Tibial artery (tissue), 4 donors: ENCODE measurements at regions not wholly inside any gene's neighbourhood (a gene's known extent, or its start where the extent isn't known, plus 50 kb on each side); places are given as distances from the start of the nearest gene placed in this dataset.

Experiments
- DNase-seq, 2 donors: peaks; one replicate each; pipeline ENCODE4 v3.0.0-alpha.2; 2019
- H3K27ac ChIP-seq, 2 donors: fragments of 200-600 bp; sonication (generic) in 1 of 2; 1 replicate in 1 of 2; 2 replicates in 1 of 2; pipeline ENCODE4 v1.5.1; 2018 to 2019; ENCODE audit warnings: mild to moderate bottlenecking in 1 of 2
- H3K27me3 ChIP-seq, 2 donors: fragments of 200-600 bp; sonication (generic) in 1 of 2; one replicate each; pipeline versions ENCODE4 v1.5.1 to v1.6.0; 2016 to 2019
- H3K36me3 ChIP-seq, 3 donors: fragments of 200-600 bp; sonication (generic) in 2 of 3; one replicate each; pipeline ENCODE4 v1.5.1; 2016 to 2019; ENCODE audit warnings: mild to moderate bottlenecking in 2 of 3
- H3K4me1 ChIP-seq, 4 donors: fragments of 200-600 bp; sonication (generic) in 2 of 4; 1 replicate in 3 of 4; 2 replicates in 1 of 4; pipeline ENCODE4 v1.5.1; 2016 to 2019
- H3K4me3 ChIP-seq, 2 donors: fragments of 200-600 bp; sonication (generic) in 1 of 2; 1 replicate in 1 of 2; 2 replicates in 1 of 2; pipeline ENCODE4 v1.5.1; 2018 to 2019; ENCODE audit warnings: mild to moderate bottlenecking in 2 of 2
- H3K9me3 ChIP-seq, 3 donors: fragments of 200-600 bp; sonication (generic) in 1 of 3; one replicate each; pipeline ENCODE4 v1.5.1; 2016 to 2019
- CTCF ChIP-seq, 2 experiments: fragments of 200-600 bp in 1 of 2; fragments of 450-650 bp in 1 of 2; IDR thresholded peaks; one replicate each; pipeline ENCODE4 v1.5.1; 2017 to 2019; ENCODE audit warnings: antibody characterized with exemption in 2 of 2, mild to moderate bottlenecking in 1 of 2, moderate library complexity in 1 of 2
- intact Hi-C: fragments of 100-400 bp; cut with DNase I; formaldehyde crosslinking; loops from one replicate; pipeline ENCODE4 v1.15.0; 2023; ENCODE audit warnings: low total_unique reads

GRCh38 chr3:156016902-156017301 lies 103.5 kb upstream of the KCNAB1 start:
- Histone ChIP-seq H3K36me3 (no peaks in the 10 kb centered on the region), H3K4me1 (no peaks in the 10 kb centered on the region), H3K4me3 (no peak overlapping the region), H3K9me3 (no peaks in the 10 kb centered on the region), H3K27ac (no peak overlapping the region), H3K27me3 (no peaks in the 10 kb centered on the region)
- no peak for TF ChIP-seq CTCF (IDR thresholded peaks at IDR 0.05)
- no peak for DNase-seq
- intact Hi-C loops: no loop called here

GRCh38 chr3:156017352-156018030 lies 102.9 kb upstream of the KCNAB1 start:
- Histone ChIP-seq H3K9me3 (no peaks in the 10 kb centered on the region), H3K4me3 (no peak overlapping the region), H3K36me3 (no peaks in the 10 kb centered on the region), H3K27ac (no peak overlapping the region), H3K4me1 (no peaks in the 10 kb centered on the region), H3K27me3 (no peaks in the 10 kb centered on the region)
- intact Hi-C loops: no loop called here
- no peak for TF ChIP-seq CTCF (IDR thresholded peaks at IDR 0.05)
- DNase-seq: no peak

GRCh38 chr3:156024904-156025533 lies 95.4 kb upstream of the KCNAB1 start:
- Histone ChIP-seq H3K36me3 (no peaks in the 10 kb centered on the region), H3K4me1 (no peaks in the 10 kb centered on the region), H3K9me3 (no peaks in the 10 kb centered on the region), H3K27me3 (no peaks in the 10 kb centered on the region), H3K27ac (no peak overlapping the region), H3K4me3 (peak overlapping the region in 1 of 2 donors; percentile 1)
- DNase-seq: no peak
- no peak for TF ChIP-seq CTCF (IDR thresholded peaks at IDR 0.05)
- intact Hi-C loops: no loop called here

GRCh38 chr3:156029208-156029607 lies 91.2 kb upstream of the KCNAB1 start:
- Histone ChIP-seq H3K4me1 (no peaks in the 10 kb centered on the region), H3K27ac (no peak overlapping the region), H3K4me3 (no peak overlapping the region), H3K36me3 (no peaks in the 10 kb centered on the region), H3K27me3 (no peaks in the 10 kb centered on the region), H3K9me3 (no peaks in the 10 kb centered on the region)
- intact Hi-C loops: no loop called here
- no peak for TF ChIP-seq CTCF (IDR thresholded peaks at IDR 0.05)
- no peak for DNase-seq

GRCh38 chr3:156030723-156031122 lies 89.7 kb upstream of the KCNAB1 start:
- no peak overlapping the region for H3K27ac ChIP-seq
- H3K9me3 ChIP-seq: no peaks in the 10 kb centered on the region
- no peak overlapping the region for H3K4me3 ChIP-seq
- intact Hi-C loops: no loop called here
- TF ChIP-seq CTCF (IDR thresholded peaks at IDR 0.05): no peak
- no peaks in the 10 kb centered on the region for H3K27me3 ChIP-seq
- no peaks in the 10 kb centered on the region for H3K36me3 ChIP-seq
- DNase-seq: no peak
- no peaks in the 10 kb centered on the region for H3K4me1 ChIP-seq
